ENCODE measurements at regions not wholly inside any gene's neighbourhood (a gene's known extent, or its start where the extent isn't known, plus 50 kb on each side); places are given as distances from the start of the nearest gene placed in this dataset.

GRCh38 chr19:32038021-32038920, 307.1 kb upstream of the ZNF507 start (continued):
- TF ChIP-seq REST (IDR thresholded peaks at IDR 0.05) (no peak), HNF4A (conservative IDR thresholded peaks at IDR 0.05) (no peak), TAF1 (conservative IDR thresholded peaks at IDR 0.05) (no peak), JUND (IDR thresholded peaks at IDR 0.05) (no peak), YY1 (IDR thresholded peaks at IDR 0.05) (no peak), MAX (IDR thresholded peaks at IDR 0.05) (no peak)

GRCh38 chr19:32038961-32039360, 306.4 kb upstream of the ZNF507 start:
- Histone ChIP-seq H3K27ac (ENCODE audit: low read depth in 1 of 2, low read length in 2 of 2) (no peak overlapping the region), H3K4me3 (ENCODE audit: low read depth in 1 of 3, low read length in 3 of 3) (no peak overlapping the region), H3K27me3 (ENCODE audit: control insufficient read depth in 4 of 4, insufficient read depth in 4 of 4, low read length in 3 of 4) (peaks cover 0 to 5% (median 2%) of the 10 kb centered on the region in 4 donors), H3K9ac (ENCODE audit: low read depth in 1 of 2, low read length in 2 of 2) (no peak overlapping the region), H3K36me3 (ENCODE audit: control insufficient read depth in 4 of 4, insufficient read depth in 3 of 4, low read depth in 1 of 4, low read length in 3 of 4) (no peaks in the 10 kb centered on the region), H3K9me3 (ENCODE audit: control insufficient read depth in 4 of 4, low read length in 3 of 4) (no peaks in the 10 kb centered on the region), H3K4me1 (ENCODE audit: control insufficient read depth in 4 of 4, insufficient read depth in 4 of 4, low read length in 3 of 4) (no peaks in the 10 kb centered on the region)
- WGBS = 59% methylated on average over 6 of the region's 6 CpGs
- no peak for TF ChIP-seq ZBTB33 (IDR thresholded peaks at IDR 0.05)
- no peak for TF ChIP-seq FOXA2 (IDR thresholded peaks at IDR 0.05)
- no peak for TF ChIP-seq CTCF (IDR thresholded peaks at IDR 0.05; ENCODE audit: low read depth, low read length, missing input control)
- TF ChIP-seq HNF4G (IDR thresholded peaks at IDR 0.05) = no peak
- TF ChIP-seq GABPA (IDR thresholded peaks at IDR 0.05 in 1 of 2, conservative IDR thresholded peaks at IDR 0.05 in 1 of 2) = no peak
- no peak for TF ChIP-seq TAF1 (conservative IDR thresholded peaks at IDR 0.05)
- TF ChIP-seq HNF4A (conservative IDR thresholded peaks at IDR 0.05) = no peak
- TF ChIP-seq YY1 (IDR thresholded peaks at IDR 0.05) = no peak
- TF ChIP-seq RAD21 (IDR thresholded peaks at IDR 0.05) = no peak
- TF ChIP-seq ATF3 (IDR thresholded peaks at IDR 0.05) = no peak
- no peak for TF ChIP-seq SP1 (IDR thresholded peaks at IDR 0.05)
- TF ChIP-seq JUND (IDR thresholded peaks at IDR 0.05) = no peak
- no peak for DNase-seq (ENCODE audit: low spot score)
